ENCODE measurements at regions not wholly inside any gene's neighbourhood (a gene's known extent, or its start where the extent isn't known, plus 50 kb on each side); places are given as distances from the start of the nearest gene placed in this dataset.

GRCh38 chr12:47577206-47577989, 128.4 kb downstream of the RPAP3 start:
- DNase-seq (ENCODE audit: low spot score), result no peak
- in situ Hi-C loops (cut with MboI; ENCODE audit: low pct_unique_long_range_greater_than_20kb, low sequenced_read_pairs, unreplicated experiment), result no loop called here
- TF ChIP-seq CTCF (IDR thresholded peaks at IDR 0.05; ENCODE audit: extremely low read depth, insufficient read depth, missing control alignments), result no peak

- no peak for DNase-seq (ENCODE audit: low spot score)
- in situ Hi-C loops (cut with MboI; ENCODE audit: low pct_unique_long_range_greater_than_20kb, low sequenced_read_pairs, unreplicated experiment), result no loop called here
- no peak for TF ChIP-seq CTCF (IDR thresholded peaks at IDR 0.05; ENCODE audit: extremely low read depth, insufficient read depth, missing control alignments)
These were observed 129.4 kb downstream of the RPAP3 start for GRCh38 chr12:47576289-47576945.

GRCh38 chr12:47574252-47575021, 131.4 kb downstream of the RPAP3 start:
- DNase-seq (ENCODE audit: low spot score), result peak; percentile 24
- no peak for TF ChIP-seq CTCF (IDR thresholded peaks at IDR 0.05; ENCODE audit: extremely low read depth, insufficient read depth, missing control alignments)
- in situ Hi-C loops (cut with MboI; ENCODE audit: low pct_unique_long_range_greater_than_20kb, low sequenced_read_pairs, unreplicated experiment), result no loop called here

- DNase-seq (ENCODE audit: low spot score), result no peak
- TF ChIP-seq CTCF (IDR thresholded peaks at IDR 0.05; ENCODE audit: extremely low read depth, insufficient read depth, missing control alignments), result no peak
- in situ Hi-C loops (cut with MboI; ENCODE audit: low pct_unique_long_range_greater_than_20kb, low sequenced_read_pairs, unreplicated experiment), result no loop called here
These were observed 132.6 kb downstream of the RPAP3 start for GRCh38 chr12:47573146-47573659.

- in situ Hi-C loops (cut with MboI; ENCODE audit: low pct_unique_long_range_greater_than_20kb, low sequenced_read_pairs, unreplicated experiment), result no loop called here
- DNase-seq (ENCODE audit: low spot score), result no peak
- TF ChIP-seq CTCF (IDR thresholded peaks at IDR 0.05; ENCODE audit: extremely low read depth, insufficient read depth, missing control alignments), result no peak
These were observed 135.7 kb downstream of the RPAP3 start for GRCh38 chr12:47570151-47570550.

GRCh38 chr12:47562201-47562600, 143.6 kb downstream of the RPAP3 start:
- no peak for TF ChIP-seq CTCF (IDR thresholded peaks at IDR 0.05; ENCODE audit: extremely low read depth, insufficient read depth, missing control alignments)
- no peak for DNase-seq (ENCODE audit: low spot score)
- in situ Hi-C loops (cut with MboI; ENCODE audit: low pct_unique_long_range_greater_than_20kb, low sequenced_read_pairs, unreplicated experiment), result no loop called here

Data from GM13977 (cell line).